NCI-H1694 (cell line): ENCODE measurements at regions not wholly inside any gene's neighbourhood (a gene's known extent, or its start where the extent isn't known, plus 50 kb on each side); places are given as distances from the start of the nearest gene placed in this dataset.

Experiments used
- DNase-seq: peaks from one replicate; lab custom pipeline; 2025; lab: John Stamatoyannopoulos, UW

GRCh38 chr3:31225923-31226322 is 306.8 kb upstream of the STT3B start:
- no peak for DNase-seq

GRCh38 chr3:31226346-31226745 is 306.4 kb upstream of the STT3B start:
- no peak for DNase-seq

GRCh38 chr3:31227131-31227562 is 305.6 kb upstream of the STT3B start:
- DNase-seq = no peak

GRCh38 chr3:31230425-31231223 is 302.1 kb upstream of the STT3B start:
- DNase-seq = no peak

- no peak for DNase-seq
These were observed 300.4 kb upstream of the STT3B start for GRCh38 chr3:31232055-31233025.

GRCh38 chr3:31234145-31234544 is 298.6 kb upstream of the STT3B start:
- no peak for DNase-seq

- DNase-seq = no peak
These were observed 297.5 kb upstream of the STT3B start for GRCh38 chr3:31235062-31235700.

GRCh38 chr3:31237887-31238286 is 294.8 kb upstream of the STT3B start:
- DNase-seq = no peak

- no peak for DNase-seq
These were observed 292.7 kb upstream of the STT3B start for GRCh38 chr3:31240013-31240412.

GRCh38 chr3:31240466-31240865 is 292.3 kb upstream of the STT3B start:
- DNase-seq = no peak

GRCh38 chr3:31240874-31241273 is 291.9 kb upstream of the STT3B start:
- DNase-seq = no peak

- DNase-seq = no peak
These were observed 291.2 kb upstream of the STT3B start for GRCh38 chr3:31241533-31241932.

GRCh38 chr3:31242026-31242960 is 290.4 kb upstream of the STT3B start:
- DNase-seq = no peak

- DNase-seq = no peak
These were observed 287.6 kb upstream of the STT3B start for GRCh38 chr3:31244929-31245817.

- no peak for DNase-seq
These were observed 286.2 kb upstream of the STT3B start for GRCh38 chr3:31246293-31247062.

- DNase-seq = no peak
These were observed 285.7 kb upstream of the STT3B start for GRCh38 chr3:31247063-31247447.

GRCh38 chr3:31247850-31248562 is 284.7 kb upstream of the STT3B start:
- no peak for DNase-seq

- DNase-seq = no peak
These were observed 284.1 kb upstream of the STT3B start for GRCh38 chr3:31248563-31248992.

- DNase-seq = no peak
These were observed 283.2 kb upstream of the STT3B start for GRCh38 chr3:31249545-31249944.
